ENCODE measurements at regions not wholly inside any gene's neighbourhood (a gene's known extent, or its start where the extent isn't known, plus 50 kb on each side); places are given as distances from the start of the nearest gene placed in this dataset.

GRCh38 chr3:132912416-132912753 is 125.8 kb upstream of the TMEM108 start:
- Histone ChIP-seq H3K4me3 (no peak overlapping the region), H3K27ac (no peak overlapping the region), H3K27me3 (no peaks in the 10 kb centered on the region), H3K4me1 (no peaks in the 10 kb centered on the region), H3K9me3 (no peaks in the 10 kb centered on the region), H3K36me3 (no peaks in the 10 kb centered on the region)
- TF ChIP-seq POLR2A (IDR thresholded peaks at IDR 0.05) (no peak), EP300 (IDR thresholded peaks at IDR 0.05) (no peak), POLR2AphosphoS5 (IDR thresholded peaks at IDR 0.05) (no peak)
- TF ChIP-seq, protein P1, sequence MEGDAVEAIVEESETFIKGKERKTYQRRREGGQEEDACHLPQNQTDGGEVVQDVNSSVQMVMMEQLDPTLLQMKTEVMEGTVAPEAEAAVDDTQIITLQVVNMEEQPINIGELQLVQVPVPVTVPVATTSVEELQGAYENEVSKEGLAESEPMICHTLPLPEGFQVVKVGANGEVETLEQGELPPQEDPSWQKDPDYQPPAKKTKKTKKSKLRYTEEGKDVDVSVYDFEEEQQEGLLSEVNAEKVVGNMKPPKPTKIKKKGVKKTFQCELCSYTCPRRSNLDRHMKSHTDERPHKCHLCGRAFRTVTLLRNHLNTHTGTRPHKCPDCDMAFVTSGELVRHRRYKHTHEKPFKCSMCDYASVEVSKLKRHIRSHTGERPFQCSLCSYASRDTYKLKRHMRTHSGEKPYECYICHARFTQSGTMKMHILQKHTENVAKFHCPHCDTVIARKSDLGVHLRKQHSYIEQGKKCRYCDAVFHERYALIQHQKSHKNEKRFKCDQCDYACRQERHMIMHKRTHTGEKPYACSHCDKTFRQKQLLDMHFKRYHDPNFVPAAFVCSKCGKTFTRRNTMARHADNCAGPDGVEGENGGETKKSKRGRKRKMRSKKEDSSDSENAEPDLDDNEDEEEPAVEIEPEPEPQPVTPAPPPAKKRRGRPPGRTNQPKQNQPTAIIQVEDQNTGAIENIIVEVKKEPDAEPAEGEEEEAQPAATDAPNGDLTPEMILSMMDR (IDR thresholded peaks at IDR 0.05) = no peak
- WGBS, 2 donors = 89 to 90% methylated on average over 3 of the region's 3 CpGs
- intact Hi-C loops (cut with DNase I) = no loop called here
- DNase-seq = no peak

GRCh38 chr3:132911741-132912415 is 126.3 kb upstream of the TMEM108 start:
- H3K36me3 ChIP-seq = no peaks in the 10 kb centered on the region
- no peaks in the 10 kb centered on the region for H3K9me3 ChIP-seq
- DNase-seq = no peak
- 75 to 84% methylated on average over 4 of the region's 4 CpGs for WGBS, 2 donors
- TF ChIP-seq EP300 (IDR thresholded peaks at IDR 0.05) (no peak), POLR2AphosphoS5 (IDR thresholded peaks at IDR 0.05) (no peak), POLR2A (IDR thresholded peaks at IDR 0.05) (no peak)
- TF ChIP-seq, protein P1 (IDR thresholded peaks at IDR 0.05) = no peak
- intact Hi-C loops (cut with DNase I) = no loop called here
- no peaks in the 10 kb centered on the region for H3K27me3 ChIP-seq
- no peak overlapping the region for H3K4me3 ChIP-seq
- no peak overlapping the region for H3K27ac ChIP-seq
- H3K4me1 ChIP-seq = no peaks in the 10 kb centered on the region

DNA sequence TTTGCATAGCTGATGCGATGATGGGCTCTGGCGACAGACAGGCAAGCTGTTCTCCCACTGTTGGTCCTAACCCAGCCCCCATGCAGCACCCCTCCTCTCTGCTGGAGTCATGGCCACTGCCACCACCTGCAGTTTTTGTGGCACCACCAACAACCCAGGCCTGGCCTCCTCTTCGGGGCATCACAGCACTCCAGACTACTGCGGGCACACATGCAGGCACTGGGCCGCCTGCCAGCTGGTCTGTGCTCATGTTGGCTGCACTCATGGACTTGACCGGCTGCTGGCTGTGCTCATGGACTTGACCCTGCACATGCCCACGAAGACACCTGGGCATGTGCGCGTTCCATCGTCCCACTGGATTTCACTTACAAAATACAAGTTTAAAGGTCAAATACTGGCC is 130.9 kb upstream of the TMEM108 start:
- no peaks in the 10 kb centered on the region for H3K9me3 ChIP-seq
- no peaks in the 10 kb centered on the region for H3K36me3 ChIP-seq
- TF ChIP-seq, protein P1 (IDR thresholded peaks at IDR 0.05) = no peak
- TF ChIP-seq POLR2A (IDR thresholded peaks at IDR 0.05) (no peak), POLR2AphosphoS5 (IDR thresholded peaks at IDR 0.05) (no peak), EP300 (IDR thresholded peaks at IDR 0.05) (no peak)
- H3K27me3 ChIP-seq = no peaks in the 10 kb centered on the region
- 95 to 96% methylated on average over 10 of the region's 10 CpGs for WGBS, 2 donors
- no peak overlapping the region for H3K27ac ChIP-seq
- no peak overlapping the region for H3K4me3 ChIP-seq
- intact Hi-C loops (cut with DNase I) = no loop called here
- no peaks in the 10 kb centered on the region for H3K4me1 ChIP-seq
- DNase-seq = no peak

DNA sequence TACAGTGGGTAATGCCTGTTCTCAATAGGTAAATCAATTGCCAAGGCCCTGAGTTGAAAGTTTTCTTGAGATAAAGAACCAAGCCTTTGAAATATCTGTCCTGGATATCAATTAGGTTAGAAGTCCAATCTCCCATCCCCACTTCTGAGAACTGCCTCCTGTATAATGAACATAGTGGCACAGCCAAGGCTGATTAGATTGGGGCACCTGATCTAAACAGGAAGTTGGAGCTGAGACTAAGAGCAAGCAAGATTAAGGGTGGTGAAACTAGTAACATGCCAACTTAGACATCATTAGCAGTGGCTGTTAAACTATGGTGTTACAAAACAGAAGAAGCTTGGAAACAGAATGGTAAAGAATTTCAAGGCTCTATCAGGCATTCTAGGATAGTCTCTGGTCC is 137.7 kb upstream of the TMEM108 start:
- no peak for DNase-seq
- no peaks in the 10 kb centered on the region for H3K36me3 ChIP-seq
- H3K27me3 ChIP-seq = no peaks in the 10 kb centered on the region
- intact Hi-C loops (cut with DNase I) = no loop called here
- H3K9me3 ChIP-seq = no peaks in the 10 kb centered on the region
- no peak overlapping the region for H3K4me3 ChIP-seq
- H3K27ac ChIP-seq = no peak overlapping the region
- TF ChIP-seq, protein P1 (IDR thresholded peaks at IDR 0.05) = no peak
- TF ChIP-seq EP300 (IDR thresholded peaks at IDR 0.05) (no peak), POLR2AphosphoS5 (IDR thresholded peaks at IDR 0.05) (no peak), POLR2A (IDR thresholded peaks at IDR 0.05) (no peak)
- H3K4me1 ChIP-seq = no peaks in the 10 kb centered on the region

- H3K4me3 ChIP-seq = no peak overlapping the region
- no peaks in the 10 kb centered on the region for H3K4me1 ChIP-seq
- no peaks in the 10 kb centered on the region for H3K27me3 ChIP-seq
- TF ChIP-seq POLR2A (IDR thresholded peaks at IDR 0.05) (no peak), POLR2AphosphoS5 (IDR thresholded peaks at IDR 0.05) (no peak)
- WGBS, 2 donors = 87 to 88% methylated on average over 5 of the region's 5 CpGs
- peaks cover 0 to 3% (median 0%) of the 10 kb centered on the region in 4 donors for H3K9me3 ChIP-seq
- DNase-seq = no peak
- no peaks in the 10 kb centered on the region for H3K36me3 ChIP-seq
- H3K27ac ChIP-seq = no peak overlapping the region
- intact Hi-C loops (cut with DNase I) = no loop called here
Measured at GRCh38 chr3:132898141-132898540, 140.1 kb upstream of the TMEM108 start.

Data from sigmoid colon (tissue), 6 donors.